Activated CD4-positive, alpha-beta T cell treated with anti-CD3 and anti-CD28 coated beads, Interleukin-2, amount 10 ng/mL, durations not matched to agents 24 days and 14 days (primary cell): ENCODE measurements at regions not wholly inside any gene's neighbourhood (a gene's known extent, or its start where the extent isn't known, plus 50 kb on each side); places are given as distances from the start of the nearest gene placed in this dataset.
"Not testable (repeated sequence)": the region's sequence is repeated elsewhere in the genome, so short reads cannot be mapped to it uniquely, and the experiment has no call there.

Experiments used
- DNase-seq: peaks from one replicate; pipeline ENCODE4 v3.0.0; 2022
- H3K27ac Mint-ChIP-seq: one replicate; pipeline ENCODE4 v1.8.0; 2022; ENCODE audit warnings: mild to moderate bottlenecking, mixed read lengths
- H3K27me3 Mint-ChIP-seq: one replicate; pipeline ENCODE4 v1.8.0; 2022; ENCODE audit warnings: mixed read lengths
- H3K36me3 Mint-ChIP-seq: one replicate; pipeline ENCODE4 v1.8.0; 2022; ENCODE audit warnings: low read depth, mild to moderate bottlenecking, mixed read lengths
- H3K4me1 Mint-ChIP-seq: one replicate; pipeline ENCODE4 v1.8.0; 2021; ENCODE audit warnings: mixed read lengths
- H3K4me3 Mint-ChIP-seq: one replicate; pipeline ENCODE4 v1.8.0; 2022; ENCODE audit warnings: mild to moderate bottlenecking, moderate library complexity, mixed read lengths
- H3K9me3 Mint-ChIP-seq: one replicate; pipeline ENCODE4 v1.8.0; 2021; ENCODE audit warnings: mixed read lengths
- intact Hi-C: fragments of 100-400 bp; cut with micrococcal nuclease; formaldehyde crosslinking; loops from one replicate; pipeline ENCODE4 v1.15.1; 2023

- H3K9me3 Mint-ChIP-seq, H3K4me1 Mint-ChIP-seq, H3K27me3 Mint-ChIP-seq, intact Hi-C loops, H3K4me3 Mint-ChIP-seq, H3K27ac Mint-ChIP-seq, DNase-seq, H3K36me3 Mint-ChIP-seq: not testable (repeated sequence)
Measured at GRCh38 chr7:84910322-84910721, 276.5 kb downstream of the SEMA3D start.

DNA sequence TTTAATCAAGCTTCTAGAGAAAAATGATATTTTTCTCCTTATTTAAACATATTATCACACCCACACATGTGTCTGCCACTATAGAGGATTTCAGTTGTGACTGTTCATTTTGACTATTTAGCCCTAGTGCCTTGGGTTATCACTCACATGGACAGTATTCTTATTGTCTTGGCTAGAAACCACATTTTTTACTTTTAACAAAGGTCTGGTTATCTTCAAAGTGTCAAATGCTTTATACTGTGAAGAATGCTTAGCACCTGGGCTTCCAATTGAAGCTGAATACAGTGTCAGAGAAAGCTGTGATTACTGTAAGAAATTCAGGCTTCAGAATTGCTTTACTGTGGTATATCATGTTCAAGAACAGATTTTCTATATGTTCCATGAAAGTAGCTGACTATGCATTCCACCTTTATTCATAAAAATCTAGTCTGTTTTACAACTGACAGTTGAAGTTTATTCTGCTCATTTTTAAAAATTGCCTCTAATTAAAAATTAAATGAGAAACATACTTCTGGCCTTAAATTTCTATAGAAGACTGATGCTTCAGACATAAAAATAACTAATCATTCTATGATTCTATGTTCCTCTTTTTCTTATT is 278.6 kb downstream of the SEMA3D start:
- intact Hi-C loops: no loop called here
- H3K27ac Mint-ChIP-seq: no peak overlapping the region
- no peaks in the 10 kb centered on the region for H3K9me3 Mint-ChIP-seq
- no peak for DNase-seq
- H3K4me1 Mint-ChIP-seq: no peaks in the 10 kb centered on the region
- peaks cover 2% of the 10 kb centered on the region for H3K27me3 Mint-ChIP-seq
- H3K36me3 Mint-ChIP-seq: no peaks in the 10 kb centered on the region
- H3K4me3 Mint-ChIP-seq: no peak overlapping the region

GRCh38 chr7:84906889-84907288 is 280.0 kb downstream of the SEMA3D start:
- H3K4me1 Mint-ChIP-seq: no peaks in the 10 kb centered on the region
- no peaks in the 10 kb centered on the region for H3K36me3 Mint-ChIP-seq
- peaks cover 2% of the 10 kb centered on the region for H3K27me3 Mint-ChIP-seq
- no peak overlapping the region for H3K4me3 Mint-ChIP-seq
- intact Hi-C loops: no loop called here
- no peak for DNase-seq
- H3K27ac Mint-ChIP-seq: no peak overlapping the region
- H3K9me3 Mint-ChIP-seq: no peaks in the 10 kb centered on the region

- H3K9me3 Mint-ChIP-seq: no peaks in the 10 kb centered on the region
- H3K4me1 Mint-ChIP-seq: no peaks in the 10 kb centered on the region
- H3K27me3 Mint-ChIP-seq: no peaks in the 10 kb centered on the region
- no peak overlapping the region for H3K27ac Mint-ChIP-seq
- no peak overlapping the region for H3K4me3 Mint-ChIP-seq
- no peak for DNase-seq
- H3K36me3 Mint-ChIP-seq: no peaks in the 10 kb centered on the region
- intact Hi-C loops: no loop called here
Measured at GRCh38 chr7:84904561-84904960, 282.3 kb downstream of the SEMA3D start.

DNA sequence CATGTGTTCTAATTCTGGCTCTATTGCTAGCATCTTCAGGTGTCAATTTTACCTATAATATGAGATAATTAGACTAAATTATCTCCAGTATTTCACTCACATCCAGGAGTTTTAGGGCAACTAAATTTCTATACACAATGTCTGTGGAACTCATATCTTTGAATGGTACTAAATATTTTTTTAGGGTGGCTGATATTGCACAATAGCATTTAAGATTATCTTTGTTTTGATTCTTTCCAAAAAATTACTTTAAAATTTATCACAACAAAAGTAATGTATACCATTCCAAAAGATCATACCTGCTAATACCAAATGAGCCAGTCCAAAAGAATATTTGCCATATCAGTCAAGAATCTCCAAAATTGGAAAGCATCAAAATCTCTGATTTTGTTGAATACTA is 285.5 kb downstream of the SEMA3D start:
- Mint-ChIP-seq H3K27ac (no peak overlapping the region), H3K4me3 (no peak overlapping the region)

DNA sequence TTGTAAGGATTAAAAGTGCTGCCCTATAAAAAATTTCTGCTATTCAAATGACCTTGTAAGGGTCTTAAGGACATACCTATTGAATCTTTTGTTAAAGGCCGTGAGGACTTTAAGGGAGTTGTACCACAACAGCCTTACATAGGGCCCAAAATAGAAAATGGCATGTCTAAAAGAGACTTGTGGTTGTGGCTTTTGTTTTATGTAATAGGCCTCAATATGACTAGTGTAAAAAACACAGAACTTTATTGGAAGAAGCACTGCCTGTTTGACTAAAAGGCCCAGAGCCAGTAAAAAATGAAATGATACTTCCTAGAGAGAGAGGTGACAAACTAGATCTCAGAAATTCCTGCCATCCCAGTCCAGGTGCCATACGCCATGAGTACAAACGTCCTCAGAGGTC is 286.6 kb downstream of the SEMA3D start:
- intact Hi-C loops: no loop called here
- DNase-seq: no peak
- Mint-ChIP-seq H3K36me3 (no peaks in the 10 kb centered on the region), H3K4me3 (no peak overlapping the region), H3K27me3 (no peaks in the 10 kb centered on the region), H3K4me1 (no peaks in the 10 kb centered on the region), H3K27ac (no peak overlapping the region), H3K9me3 (no peaks in the 10 kb centered on the region)

More for the DNA sequence above, 285.5 kb downstream of the SEMA3D start:
- intact Hi-C loops: no loop called here
- Mint-ChIP-seq H3K27me3 (no peaks in the 10 kb centered on the region), H3K36me3 (no peaks in the 10 kb centered on the region), H3K4me1 (no peaks in the 10 kb centered on the region), H3K9me3 (no peaks in the 10 kb centered on the region)
- DNase-seq: no peak

DNA sequence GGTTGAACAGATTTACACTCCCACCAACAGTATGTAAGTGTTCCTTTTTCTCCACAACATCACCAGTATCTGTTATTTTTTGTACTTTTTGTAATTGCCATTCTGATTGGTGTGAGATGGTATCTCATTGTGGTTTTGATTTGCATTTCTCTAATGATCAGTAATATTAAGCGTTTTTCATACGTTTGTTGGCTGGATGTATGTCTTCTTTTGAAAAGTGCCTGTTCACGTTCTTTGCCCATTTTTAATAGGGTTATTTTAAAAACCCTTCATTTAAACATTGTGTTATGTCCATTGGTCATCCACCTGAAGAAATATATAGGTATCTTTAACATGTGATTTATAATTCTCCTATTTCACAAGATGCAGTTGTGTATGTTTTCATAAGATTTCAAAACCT is 291.3 kb downstream of the SEMA3D start:
- H3K36me3 Mint-ChIP-seq: no peaks in the 10 kb centered on the region
- H3K4me1 Mint-ChIP-seq: no peaks in the 10 kb centered on the region
- H3K9me3 Mint-ChIP-seq: no peaks in the 10 kb centered on the region
- no peak overlapping the region for H3K27ac Mint-ChIP-seq
- intact Hi-C loops: no loop called here
- no peak overlapping the region for H3K4me3 Mint-ChIP-seq
- no peak for DNase-seq
- H3K27me3 Mint-ChIP-seq: no peaks in the 10 kb centered on the region

GRCh38 chr7:84883570-84883969 is 303.3 kb downstream of the SEMA3D start:
- H3K27me3 Mint-ChIP-seq, H3K4me1 Mint-ChIP-seq, H3K27ac Mint-ChIP-seq, H3K36me3 Mint-ChIP-seq, intact Hi-C loops, DNase-seq, H3K9me3 Mint-ChIP-seq, H3K4me3 Mint-ChIP-seq: not testable (repeated sequence)

- H3K27me3 Mint-ChIP-seq, H3K4me3 Mint-ChIP-seq, H3K27ac Mint-ChIP-seq, H3K4me1 Mint-ChIP-seq, DNase-seq, intact Hi-C loops, H3K36me3 Mint-ChIP-seq, H3K9me3 Mint-ChIP-seq: not testable (repeated sequence)
Measured at GRCh38 chr7:84880326-84880997, 306.4 kb downstream of the SEMA3D start.

- no peaks in the 10 kb centered on the region for H3K36me3 Mint-ChIP-seq
- no peaks in the 10 kb centered on the region for H3K27me3 Mint-ChIP-seq
- intact Hi-C loops: no loop called here
Measured at GRCh38 chr7:84879570-84880325, 307.1 kb downstream of the SEMA3D start.

GRCh38 chr7:84877943-84878570 is 308.8 kb downstream of the SEMA3D start:
- intact Hi-C loops: no loop called here
- Mint-ChIP-seq H3K4me3 (no peak overlapping the region), H3K4me1 (no peaks in the 10 kb centered on the region), H3K36me3 (no peaks in the 10 kb centered on the region), H3K27ac (no peak overlapping the region), H3K27me3 (no peaks in the 10 kb centered on the region), H3K9me3 (no peaks in the 10 kb centered on the region)
- no peak for DNase-seq

More at GRCh38 chr7:84879570-84880325, 307.1 kb downstream of the SEMA3D start:
- H3K9me3 Mint-ChIP-seq: no peaks in the 10 kb centered on the region
- H3K4me3 Mint-ChIP-seq: no peak overlapping the region
- no peaks in the 10 kb centered on the region for H3K4me1 Mint-ChIP-seq
- DNase-seq: no peak
- H3K27ac Mint-ChIP-seq: no peak overlapping the region

DNA sequence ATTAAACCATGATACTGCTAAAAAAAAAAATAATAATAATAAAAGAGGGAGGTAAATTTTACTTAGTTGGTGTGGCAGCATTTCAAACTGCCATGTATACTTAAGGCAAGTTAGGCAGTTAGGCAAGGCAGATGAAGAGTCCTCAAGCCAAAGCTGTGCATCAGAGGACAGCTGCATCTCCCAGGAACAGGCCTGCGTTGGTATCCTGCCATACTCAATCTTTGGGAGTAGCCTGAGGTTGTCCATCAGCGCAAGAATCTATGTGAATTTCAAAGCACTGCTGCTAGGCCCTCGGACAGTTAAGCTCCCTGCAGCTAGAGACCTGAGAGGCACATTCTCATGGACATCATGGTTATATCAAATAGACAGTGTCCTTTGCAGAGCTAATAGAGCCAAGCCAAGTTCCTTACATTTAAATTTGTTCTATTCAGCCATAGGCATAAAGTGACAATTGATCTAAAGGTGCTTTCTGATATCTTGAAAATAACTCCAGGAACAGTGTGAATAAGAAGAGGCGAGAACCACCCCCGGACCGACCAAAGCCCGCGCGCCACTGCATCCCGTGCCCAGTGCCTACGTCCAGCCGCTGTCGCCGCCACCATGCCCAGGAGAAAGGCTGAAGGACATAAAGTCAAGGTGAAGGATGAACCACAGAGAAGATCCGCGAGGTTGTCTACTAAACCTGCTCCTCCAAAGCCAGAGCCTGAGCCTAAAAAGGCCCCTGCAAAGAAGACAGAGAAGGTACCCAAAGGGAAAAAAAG is 310.6 kb downstream of the SEMA3D start:
- H3K9me3 Mint-ChIP-seq: no peaks in the 10 kb centered on the region
- no peaks in the 10 kb centered on the region for H3K4me1 Mint-ChIP-seq
- no peak for DNase-seq
- H3K4me3 Mint-ChIP-seq: no peak overlapping the region
- no peaks in the 10 kb centered on the region for H3K36me3 Mint-ChIP-seq
- intact Hi-C loops: no loop called here
- H3K27ac Mint-ChIP-seq: no peak overlapping the region
- H3K27me3 Mint-ChIP-seq: no peaks in the 10 kb centered on the region

GRCh38 chr7:84865560-84865959 is 321.3 kb downstream of the SEMA3D start:
- DNase-seq: no peak
- no peaks in the 10 kb centered on the region for H3K36me3 Mint-ChIP-seq
- no peak overlapping the region for H3K27ac Mint-ChIP-seq
- H3K4me1 Mint-ChIP-seq: no peaks in the 10 kb centered on the region
- intact Hi-C loops: no loop called here
- no peak overlapping the region for H3K4me3 Mint-ChIP-seq
- no peaks in the 10 kb centered on the region for H3K27me3 Mint-ChIP-seq
- no peaks in the 10 kb centered on the region for H3K9me3 Mint-ChIP-seq
